ENCODE measurements at regions not wholly inside any gene's neighbourhood (a gene's known extent, or its start where the extent isn't known, plus 50 kb on each side); places are given as distances from the start of the nearest gene placed in this dataset.

DNA sequence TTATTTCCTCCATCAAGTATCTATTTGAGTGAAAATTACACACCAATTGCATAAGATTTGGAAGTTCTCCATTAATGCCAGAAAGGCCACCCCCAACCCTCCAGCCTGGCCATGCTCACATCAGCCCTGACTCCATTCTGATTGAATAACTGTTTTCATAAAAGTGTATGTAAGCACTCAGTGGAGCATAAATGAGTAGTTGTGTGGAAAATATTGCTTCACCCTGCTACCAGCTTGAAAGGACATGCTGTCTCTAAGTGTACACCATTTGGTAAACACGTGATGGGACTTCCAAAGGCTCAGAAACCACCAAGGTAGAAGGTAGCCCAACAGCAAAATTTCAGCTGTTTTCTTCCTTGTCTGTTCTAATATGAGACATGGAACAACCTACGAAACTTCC, 393.8 kb downstream of the ZNF385D start:
- TF ChIP-seq ZNF274 (IDR thresholded peaks at IDR 0.05; ENCODE audit: borderline replicate concordance, extremely low read depth, low read length) (no peak), POLR2A (IDR thresholded peaks at IDR 0.05; ENCODE audit: control extremely low read depth in 1 of 2, low read depth in 2 of 2, low read length in 2 of 2) (no peak), SAP30 (IDR thresholded peaks at IDR 0.05; ENCODE audit: insufficient read depth, insufficient replicate concordance, low read length) (no peak), KDM5A (IDR thresholded peaks at IDR 0.05; ENCODE audit: low read length) (no peak), TEAD4 (IDR thresholded peaks at IDR 0.05; ENCODE audit: low read depth, low read length) (no peak), POLR2AphosphoS5 (IDR thresholded peaks at IDR 0.05; ENCODE audit: low read depth, low read length) (no peak), EP300 (IDR thresholded peaks at IDR 0.05; ENCODE audit: borderline replicate concordance in 1 of 2, low read depth in 2 of 2, low read length in 2 of 2) (no peak), SUZ12 (IDR thresholded peaks at IDR 0.05; ENCODE audit: low read length) (no peak), NRF1 (IDR thresholded peaks at IDR 0.05; ENCODE audit: low read depth, low read length) (no peak), ASH2L (IDR thresholded peaks at IDR 0.05; ENCODE audit: low read length) (no peak), EZH2 (IDR thresholded peaks at IDR 0.05; ENCODE audit: low read depth, low read length, severe bottlenecking) (no peak)
- TF ChIP-seq, protein P1, sequence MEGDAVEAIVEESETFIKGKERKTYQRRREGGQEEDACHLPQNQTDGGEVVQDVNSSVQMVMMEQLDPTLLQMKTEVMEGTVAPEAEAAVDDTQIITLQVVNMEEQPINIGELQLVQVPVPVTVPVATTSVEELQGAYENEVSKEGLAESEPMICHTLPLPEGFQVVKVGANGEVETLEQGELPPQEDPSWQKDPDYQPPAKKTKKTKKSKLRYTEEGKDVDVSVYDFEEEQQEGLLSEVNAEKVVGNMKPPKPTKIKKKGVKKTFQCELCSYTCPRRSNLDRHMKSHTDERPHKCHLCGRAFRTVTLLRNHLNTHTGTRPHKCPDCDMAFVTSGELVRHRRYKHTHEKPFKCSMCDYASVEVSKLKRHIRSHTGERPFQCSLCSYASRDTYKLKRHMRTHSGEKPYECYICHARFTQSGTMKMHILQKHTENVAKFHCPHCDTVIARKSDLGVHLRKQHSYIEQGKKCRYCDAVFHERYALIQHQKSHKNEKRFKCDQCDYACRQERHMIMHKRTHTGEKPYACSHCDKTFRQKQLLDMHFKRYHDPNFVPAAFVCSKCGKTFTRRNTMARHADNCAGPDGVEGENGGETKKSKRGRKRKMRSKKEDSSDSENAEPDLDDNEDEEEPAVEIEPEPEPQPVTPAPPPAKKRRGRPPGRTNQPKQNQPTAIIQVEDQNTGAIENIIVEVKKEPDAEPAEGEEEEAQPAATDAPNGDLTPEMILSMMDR (IDR thresholded peaks at IDR 0.05; ENCODE audit: control extremely low read depth in 1 of 3, insufficient read depth in 1 of 3, low read depth in 1 of 3, low read length in 3 of 3), result no peak
- TF ChIP-seq, protein P2, sequence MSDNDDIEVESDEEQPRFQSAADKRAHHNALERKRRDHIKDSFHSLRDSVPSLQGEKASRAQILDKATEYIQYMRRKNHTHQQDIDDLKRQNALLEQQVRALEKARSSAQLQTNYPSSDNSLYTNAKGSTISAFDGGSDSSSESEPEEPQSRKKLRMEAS (IDR thresholded peaks at IDR 0.05), result no peak
